ENCODE measurements at regions not wholly inside any gene's neighbourhood (a gene's known extent, or its start where the extent isn't known, plus 50 kb on each side); places are given as distances from the start of the nearest gene placed in this dataset.

DNA sequence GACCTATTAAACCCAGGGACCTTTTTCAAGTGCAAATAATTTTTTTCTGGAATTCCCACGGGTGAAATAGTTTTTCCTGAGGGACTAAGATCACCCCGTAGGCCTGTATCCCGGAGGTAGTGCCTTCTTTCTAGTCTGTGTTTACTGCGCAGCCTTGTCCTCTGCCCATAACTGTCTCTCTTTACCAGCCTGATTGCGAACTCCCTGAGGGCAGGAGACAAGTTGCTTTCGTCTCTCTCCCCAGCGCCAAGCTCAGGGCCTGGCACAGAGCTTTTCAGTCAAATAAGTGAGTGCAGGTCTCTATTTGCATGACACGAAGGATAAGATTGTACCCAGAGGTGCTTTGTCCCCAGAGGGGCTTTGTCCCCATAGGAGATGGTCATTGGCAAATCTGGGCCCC, 123.9 kb downstream of the DDX1 start:
- H3K9me3 ChIP-seq (ENCODE audit: insufficient read depth, low read length), result no peaks in the 10 kb centered on the region
- H3K27me3 ChIP-seq (ENCODE audit: low read depth, low read length), result peaks cover 13% of the 10 kb centered on the region
- no peaks in the 10 kb centered on the region for H3K79me2 ChIP-seq (ENCODE audit: low read length)
- H3K27ac ChIP-seq (ENCODE audit: low read length), result no peak overlapping the region
- no peak overlapping the region for H3K9ac ChIP-seq (ENCODE audit: low read length)
- H3K4me2 ChIP-seq (ENCODE audit: low read length), result no peak overlapping the region
- no peaks in the 10 kb centered on the region; the same call in 1 of the 2 replicates for H4K20me1 ChIP-seq (ENCODE audit: insufficient read depth, low read length)
- no peak overlapping the region for H3K4me3 ChIP-seq (ENCODE audit: low read length)
- 0 out of 2 replicates have a peak, but pooled peaks cover 3% of the 10 kb centered on the region for H3K4me1 ChIP-seq (ENCODE audit: low read length)
- no peaks in the 10 kb centered on the region for H3K36me3 ChIP-seq (replicated peaks; ENCODE audit: low read depth, low read length)
- H2AFZ ChIP-seq (ENCODE audit: low read depth, low read length), result no peak overlapping the region
- TF ChIP-seq, protein P1, sequence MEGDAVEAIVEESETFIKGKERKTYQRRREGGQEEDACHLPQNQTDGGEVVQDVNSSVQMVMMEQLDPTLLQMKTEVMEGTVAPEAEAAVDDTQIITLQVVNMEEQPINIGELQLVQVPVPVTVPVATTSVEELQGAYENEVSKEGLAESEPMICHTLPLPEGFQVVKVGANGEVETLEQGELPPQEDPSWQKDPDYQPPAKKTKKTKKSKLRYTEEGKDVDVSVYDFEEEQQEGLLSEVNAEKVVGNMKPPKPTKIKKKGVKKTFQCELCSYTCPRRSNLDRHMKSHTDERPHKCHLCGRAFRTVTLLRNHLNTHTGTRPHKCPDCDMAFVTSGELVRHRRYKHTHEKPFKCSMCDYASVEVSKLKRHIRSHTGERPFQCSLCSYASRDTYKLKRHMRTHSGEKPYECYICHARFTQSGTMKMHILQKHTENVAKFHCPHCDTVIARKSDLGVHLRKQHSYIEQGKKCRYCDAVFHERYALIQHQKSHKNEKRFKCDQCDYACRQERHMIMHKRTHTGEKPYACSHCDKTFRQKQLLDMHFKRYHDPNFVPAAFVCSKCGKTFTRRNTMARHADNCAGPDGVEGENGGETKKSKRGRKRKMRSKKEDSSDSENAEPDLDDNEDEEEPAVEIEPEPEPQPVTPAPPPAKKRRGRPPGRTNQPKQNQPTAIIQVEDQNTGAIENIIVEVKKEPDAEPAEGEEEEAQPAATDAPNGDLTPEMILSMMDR (IDR thresholded peaks at IDR 0.05; ENCODE audit: low read depth, low read length), result no peak
- TF ChIP-seq EZH2phosphoT487 (IDR thresholded peaks at IDR 0.05; ENCODE audit: low read depth), result no peak

DNA sequence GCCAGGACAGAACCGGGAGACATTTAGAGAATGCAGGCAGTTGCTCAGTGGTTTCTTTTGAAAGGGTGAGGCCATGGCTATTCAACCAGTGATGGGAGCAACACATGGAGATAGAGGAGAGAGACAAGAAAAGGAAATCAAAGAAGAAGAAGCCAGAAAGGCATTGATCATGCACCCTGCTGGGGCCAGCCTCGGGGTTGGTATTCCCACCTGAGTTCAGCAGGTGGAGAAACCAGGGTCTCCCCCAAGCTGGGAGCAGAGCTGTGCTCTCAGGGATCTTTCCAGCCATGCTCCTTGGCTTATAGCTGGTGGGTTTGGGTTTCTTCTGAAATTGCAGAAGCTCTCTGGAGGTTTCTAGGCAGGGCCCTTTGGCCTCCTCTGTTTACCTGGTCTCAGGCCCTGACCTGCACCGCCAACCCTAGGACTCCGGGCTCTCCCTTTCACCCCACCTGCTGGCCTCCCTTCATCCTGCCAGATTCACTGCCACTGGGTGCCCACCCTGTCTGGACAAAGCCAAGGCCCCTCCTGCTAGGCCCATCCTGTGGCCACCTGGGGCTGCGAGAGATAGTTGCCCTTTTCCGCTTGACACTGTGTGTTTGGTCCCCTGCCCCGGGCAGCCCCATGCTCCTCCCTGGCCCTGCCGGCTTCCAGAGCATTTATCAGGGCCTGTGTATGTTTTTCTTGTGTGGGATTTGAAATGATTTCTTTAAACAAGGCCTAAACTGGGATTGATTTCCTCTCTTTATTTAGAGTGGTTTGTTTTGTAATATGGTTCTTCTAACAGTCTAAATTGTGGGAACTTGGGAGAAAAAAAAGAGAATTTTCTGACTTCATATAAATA, 126.7 kb downstream of the DDX1 start:
- Histone ChIP-seq H2AFZ (ENCODE audit: low read depth, low read length) (no peak overlapping the region), H3K9me3 (ENCODE audit: insufficient read depth, low read length) (no peaks in the 10 kb centered on the region), H3K4me2 (ENCODE audit: low read length) (no peak overlapping the region), H4K20me1 (ENCODE audit: insufficient read depth, low read length) (no peaks in the 10 kb centered on the region), H3K9ac (ENCODE audit: low read length) (no peak overlapping the region), H3K27me3 (ENCODE audit: low read depth, low read length) (0 out of 2 replicates have a peak, but pooled peaks cover 4% of the 10 kb centered on the region), H3K4me1 (ENCODE audit: low read length) (peaks cover 14% of the 10 kb centered on the region), H3K79me2 (ENCODE audit: low read length) (no peaks in the 10 kb centered on the region), H3K36me3 (replicated peaks; ENCODE audit: low read depth, low read length) (no peaks in the 10 kb centered on the region), H3K27ac (ENCODE audit: low read length) (no peak overlapping the region), H3K4me3 (ENCODE audit: low read length) (no peak overlapping the region)
- TF ChIP-seq EZH2phosphoT487 (IDR thresholded peaks at IDR 0.05; ENCODE audit: low read depth), result no peak
- TF ChIP-seq, protein P1 (IDR thresholded peaks at IDR 0.05; ENCODE audit: low read depth, low read length), result no peak

DNA sequence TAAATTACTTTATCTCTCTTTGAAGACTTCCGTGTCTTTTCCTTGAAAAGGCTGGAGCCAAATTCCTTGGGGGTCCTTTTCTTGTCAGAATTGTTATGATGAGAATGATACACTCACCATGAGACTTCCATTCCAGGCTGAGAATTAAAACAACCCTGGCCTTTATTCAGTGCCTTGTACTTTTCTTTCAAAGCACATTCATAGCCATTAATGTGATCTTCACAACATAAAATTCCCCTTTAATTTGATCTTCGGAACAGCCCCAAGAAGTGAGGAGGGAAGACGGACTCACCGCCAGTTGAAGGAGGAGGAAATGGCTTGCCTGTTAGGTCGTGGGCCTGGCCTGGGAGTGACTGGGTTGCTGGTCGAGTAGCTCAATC, 127.3 kb downstream of the DDX1 start:
- no peaks in the 10 kb centered on the region for H3K79me2 ChIP-seq (ENCODE audit: low read length)
- H4K20me1 ChIP-seq (ENCODE audit: insufficient read depth, low read length), result no peaks in the 10 kb centered on the region
- no peak overlapping the region for H3K27ac ChIP-seq (ENCODE audit: low read length)
- no peak overlapping the region for H3K4me2 ChIP-seq (ENCODE audit: low read length)
- H3K9ac ChIP-seq (ENCODE audit: low read length), result no peak overlapping the region
- H3K36me3 ChIP-seq (replicated peaks; ENCODE audit: low read depth, low read length), result no peaks in the 10 kb centered on the region
- 0 out of 2 replicates have a peak, but pooled peaks cover 2% of the 10 kb centered on the region for H3K27me3 ChIP-seq (ENCODE audit: low read depth, low read length)
- H3K4me3 ChIP-seq (ENCODE audit: low read length), result no peak overlapping the region
- H3K4me1 ChIP-seq (ENCODE audit: low read length), result peaks cover 20% of the 10 kb centered on the region
- H2AFZ ChIP-seq (ENCODE audit: low read depth, low read length), result no peak overlapping the region
- no peak for TF ChIP-seq EZH2phosphoT487 (IDR thresholded peaks at IDR 0.05; ENCODE audit: low read depth)
- TF ChIP-seq, protein P1 (IDR thresholded peaks at IDR 0.05; ENCODE audit: low read depth, low read length), result no peak
- no peaks in the 10 kb centered on the region for H3K9me3 ChIP-seq (ENCODE audit: insufficient read depth, low read length)

DNA sequence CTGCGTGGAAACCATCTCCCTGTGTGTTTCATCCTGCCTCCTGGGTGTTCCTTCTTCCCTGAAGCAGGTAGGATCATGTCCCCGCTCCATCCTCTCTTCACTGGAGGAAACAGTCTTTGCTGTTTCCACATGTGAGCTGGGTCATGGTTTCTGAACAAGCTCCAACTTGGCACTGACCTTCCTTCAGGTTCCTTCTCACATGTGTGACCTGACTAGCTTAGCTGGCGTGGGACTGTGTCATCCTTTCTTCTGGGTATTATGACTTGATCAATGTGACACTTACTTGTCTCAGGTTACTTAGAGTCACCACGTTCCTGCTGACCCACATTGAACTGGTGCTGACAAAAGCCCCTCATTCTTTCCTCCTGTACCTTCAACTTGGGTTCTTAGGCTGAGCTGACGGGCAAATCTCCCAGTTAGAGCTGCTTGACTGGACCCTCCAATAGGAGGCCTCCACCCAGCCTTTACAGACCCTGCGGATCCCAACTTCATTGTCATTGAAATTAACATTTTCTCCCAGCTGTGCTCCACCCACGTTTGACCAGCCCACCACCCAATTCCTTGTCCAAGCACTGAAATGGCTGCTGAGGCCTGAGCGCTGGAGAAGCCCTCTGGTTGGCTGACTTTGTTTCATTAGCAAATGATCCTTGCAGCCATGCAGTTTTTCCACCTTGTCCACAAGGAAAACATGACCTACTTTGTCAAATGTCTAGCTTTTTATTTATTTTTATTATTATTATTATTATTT, 128.1 kb downstream of the DDX1 start:
- Histone ChIP-seq H2AFZ (ENCODE audit: low read depth, low read length) (no peak overlapping the region), H3K9ac (ENCODE audit: low read length) (no peak overlapping the region), H3K36me3 (replicated peaks; ENCODE audit: low read depth, low read length) (no peaks in the 10 kb centered on the region), H3K9me3 (ENCODE audit: insufficient read depth, low read length) (no peaks in the 10 kb centered on the region), H3K4me1 (ENCODE audit: low read length) (peaks cover 19% of the 10 kb centered on the region), H3K4me3 (ENCODE audit: low read length) (no peak overlapping the region), H3K27ac (ENCODE audit: low read length) (no peak overlapping the region), H3K79me2 (ENCODE audit: low read length) (no peaks in the 10 kb centered on the region), H4K20me1 (ENCODE audit: insufficient read depth, low read length) (no peaks in the 10 kb centered on the region), H3K4me2 (ENCODE audit: low read length) (no peak overlapping the region), H3K27me3 (ENCODE audit: low read depth, low read length) (no peaks in the 10 kb centered on the region)
- no peak for TF ChIP-seq EZH2phosphoT487 (IDR thresholded peaks at IDR 0.05; ENCODE audit: low read depth)
- TF ChIP-seq, protein P1 (IDR thresholded peaks at IDR 0.05; ENCODE audit: low read depth, low read length), result no peak

All from OCI-LY3 (cell line).